HUES6 (cell line): ENCODE measurements at regions not wholly inside any gene's neighbourhood (a gene's known extent, or its start where the extent isn't known, plus 50 kb on each side); places are given as distances from the start of the nearest gene placed in this dataset.

Source experiments
- H3K27ac ChIP-seq: 2 replicates; pipeline ENCODE4 v1.7.0; 2013; ENCODE audit warnings: low read depth, mild to moderate bottlenecking, low read length, inconsistent platforms
- H3K27me3 ChIP-seq: 2 replicates; pipeline ENCODE4 v1.6.1; 2013; ENCODE audit warnings: low read length; ENCODE audit not compliant: control insufficient read depth, insufficient read depth
- H3K36me3 ChIP-seq: 2 replicates; pipeline ENCODE4 v1.6.1; 2013; ENCODE audit warnings: low read length; ENCODE audit not compliant: control insufficient read depth, insufficient read depth
- H3K4me1 ChIP-seq: 2 replicates; pipeline ENCODE4 v1.6.1; 2013; ENCODE audit warnings: low read length; ENCODE audit not compliant: control insufficient read depth, insufficient read depth
- H3K4me3 ChIP-seq: 2 replicates; pipeline ENCODE4 v1.5.1; 2013; ENCODE audit warnings: low read depth, low read length
- H3K9ac ChIP-seq: one replicate; pipeline ENCODE4 v1.6.1; 2013; ENCODE audit warnings: mild to moderate bottlenecking, low read length
- H3K9me3 ChIP-seq: 2 replicates; pipeline ENCODE4 v1.6.1; 2013; ENCODE audit warnings: low read depth, low read length; ENCODE audit not compliant: control insufficient read depth, insufficient read depth

- no peaks in the 10 kb centered on the region for H3K27me3 ChIP-seq
- no peak overlapping the region for H3K9ac ChIP-seq
- no peak overlapping the region for H3K4me3 ChIP-seq
- H3K27ac ChIP-seq, result no peak overlapping the region
- no peaks in the 10 kb centered on the region for H3K9me3 ChIP-seq
- H3K36me3 ChIP-seq, result no peaks in the 10 kb centered on the region
- H3K4me1 ChIP-seq, result no peaks in the 10 kb centered on the region
These were observed 253.7 kb downstream of the TTC6 start for GRCh38 chr14:37848985-37849621.

DNA sequence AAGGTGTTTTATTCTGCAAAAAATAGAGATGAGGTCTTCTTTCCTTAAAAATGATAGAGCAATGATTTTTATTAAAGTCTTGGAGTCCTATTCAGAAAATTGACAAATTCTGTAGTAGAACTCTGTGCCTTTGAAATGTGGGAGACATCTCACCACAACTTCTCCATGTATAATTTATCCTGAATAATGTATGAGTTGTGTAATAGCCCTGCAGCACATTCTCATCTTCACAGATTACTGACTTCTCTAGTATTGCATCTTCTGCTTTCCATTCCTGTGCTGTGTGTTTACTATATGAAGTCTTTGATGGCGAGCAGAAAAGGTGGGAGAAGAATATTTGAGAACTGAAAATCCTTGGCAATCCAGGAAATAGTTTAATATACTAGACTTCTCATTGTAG lies 255.6 kb downstream of the TTC6 start:
- Histone ChIP-seq H3K27ac (no peak overlapping the region), H3K4me1 (no peaks in the 10 kb centered on the region), H3K36me3 (no peaks in the 10 kb centered on the region)

GRCh38 chr14:37855871-37856270 lies 260.4 kb downstream of the TTC6 start:
- Histone ChIP-seq H3K4me1 (no peaks in the 10 kb centered on the region), H3K9ac (no peak overlapping the region), H3K27ac (no peak overlapping the region), H3K27me3 (no peaks in the 10 kb centered on the region), H3K4me3 (no peak overlapping the region), H3K36me3 (no peaks in the 10 kb centered on the region), H3K9me3 (no peaks in the 10 kb centered on the region)

More for the DNA sequence above, 255.6 kb downstream of the TTC6 start:
- Histone ChIP-seq H3K9me3 (no peaks in the 10 kb centered on the region), H3K9ac (no peak overlapping the region), H3K4me3 (no peak overlapping the region), H3K27me3 (no peaks in the 10 kb centered on the region)

DNA sequence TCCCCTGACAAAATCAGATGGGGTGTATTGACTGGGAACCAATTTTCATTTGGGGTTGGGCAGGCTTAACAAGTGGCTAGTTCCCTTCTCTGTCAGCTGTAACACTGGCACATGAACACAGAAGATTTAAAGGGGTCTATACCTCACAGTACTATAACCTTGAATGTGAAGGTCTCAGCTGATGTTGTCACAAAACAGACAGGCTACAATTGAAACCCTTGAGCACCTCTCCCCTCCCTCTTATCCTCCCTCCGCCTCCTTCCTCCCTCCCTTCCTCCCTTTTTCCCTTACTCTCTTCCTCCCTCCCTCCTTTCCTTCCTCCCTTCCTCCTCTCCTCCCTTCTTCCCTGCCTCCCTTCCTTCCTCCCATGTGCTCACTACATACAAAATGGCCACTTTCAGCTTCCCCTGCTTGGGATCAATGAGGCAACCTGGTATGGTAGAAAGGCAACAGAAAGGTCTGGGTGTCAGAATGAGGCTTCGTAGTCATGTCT lies 262.4 kb downstream of the TTC6 start:
- Histone ChIP-seq H3K4me3 (no peak overlapping the region), H3K27ac (no peak overlapping the region), H3K9me3 (no peaks in the 10 kb centered on the region), H3K36me3 (no peaks in the 10 kb centered on the region), H3K4me1 (no peaks in the 10 kb centered on the region), H3K9ac (no peak overlapping the region), H3K27me3 (no peaks in the 10 kb centered on the region)

- Histone ChIP-seq H3K27me3 (no peaks in the 10 kb centered on the region), H3K27ac (no peak overlapping the region), H3K9ac (no peak overlapping the region), H3K4me3 (no peak overlapping the region), H3K36me3 (no peaks in the 10 kb centered on the region), H3K9me3 (no peaks in the 10 kb centered on the region), H3K4me1 (no peaks in the 10 kb centered on the region)
These were observed 263.3 kb downstream of the TTC6 start for GRCh38 chr14:37858733-37859132.

DNA sequence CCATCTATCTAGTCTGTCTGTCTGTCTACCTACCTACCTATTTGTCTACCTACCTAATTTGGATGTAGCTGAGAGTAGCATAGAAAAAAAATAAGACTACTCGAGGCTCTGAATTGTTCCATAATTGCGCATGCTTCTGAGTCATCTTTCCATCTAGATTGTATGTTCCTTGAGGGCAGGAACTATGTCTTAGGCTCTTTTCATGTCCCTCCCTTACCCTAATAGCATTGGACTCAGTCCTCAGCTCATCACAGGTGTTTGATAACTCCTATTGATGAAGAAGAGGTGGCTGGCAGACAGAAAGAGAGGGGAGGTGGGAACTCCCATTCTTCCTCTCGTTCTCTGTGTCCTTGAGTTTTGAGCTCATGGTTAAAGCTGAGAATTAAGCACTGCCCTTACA lies 263.7 kb downstream of the TTC6 start:
- H3K27ac ChIP-seq, result no peak overlapping the region
- H3K36me3 ChIP-seq, result no peaks in the 10 kb centered on the region
- no peak overlapping the region for H3K9ac ChIP-seq
- H3K4me1 ChIP-seq, result no peaks in the 10 kb centered on the region
- H3K9me3 ChIP-seq, result no peaks in the 10 kb centered on the region
- H3K27me3 ChIP-seq, result no peaks in the 10 kb centered on the region
- no peak overlapping the region for H3K4me3 ChIP-seq

DNA sequence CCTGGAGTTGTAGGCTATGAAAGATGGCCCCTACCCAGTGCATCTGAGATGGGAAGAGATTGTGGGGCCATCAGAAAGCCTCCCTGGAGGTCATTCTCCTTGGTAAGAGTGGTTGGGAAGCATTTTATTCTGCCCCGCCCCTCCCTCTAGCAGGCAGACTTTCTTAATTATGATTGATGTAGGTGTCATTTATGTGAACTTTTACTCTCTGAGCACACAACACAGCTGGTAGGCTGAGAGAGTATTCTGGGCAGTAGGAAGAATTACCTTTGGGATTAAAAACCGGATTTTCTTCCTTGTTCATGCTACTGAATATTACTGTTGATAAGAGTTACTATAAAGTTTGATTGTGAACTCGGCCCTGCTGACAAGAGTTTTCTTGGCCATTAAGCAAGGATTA lies 266.8 kb downstream of the TTC6 start:
- H3K27ac ChIP-seq, result no peak overlapping the region
- no peaks in the 10 kb centered on the region for H3K4me1 ChIP-seq
- no peaks in the 10 kb centered on the region for H3K36me3 ChIP-seq
- no peak overlapping the region for H3K9ac ChIP-seq
- no peak overlapping the region for H3K4me3 ChIP-seq
- H3K9me3 ChIP-seq, result no peaks in the 10 kb centered on the region
- H3K27me3 ChIP-seq, result no peaks in the 10 kb centered on the region

- H3K36me3 ChIP-seq, result no peaks in the 10 kb centered on the region
These were observed 268.7 kb downstream of the TTC6 start for GRCh38 chr14:37864128-37864527.

DNA sequence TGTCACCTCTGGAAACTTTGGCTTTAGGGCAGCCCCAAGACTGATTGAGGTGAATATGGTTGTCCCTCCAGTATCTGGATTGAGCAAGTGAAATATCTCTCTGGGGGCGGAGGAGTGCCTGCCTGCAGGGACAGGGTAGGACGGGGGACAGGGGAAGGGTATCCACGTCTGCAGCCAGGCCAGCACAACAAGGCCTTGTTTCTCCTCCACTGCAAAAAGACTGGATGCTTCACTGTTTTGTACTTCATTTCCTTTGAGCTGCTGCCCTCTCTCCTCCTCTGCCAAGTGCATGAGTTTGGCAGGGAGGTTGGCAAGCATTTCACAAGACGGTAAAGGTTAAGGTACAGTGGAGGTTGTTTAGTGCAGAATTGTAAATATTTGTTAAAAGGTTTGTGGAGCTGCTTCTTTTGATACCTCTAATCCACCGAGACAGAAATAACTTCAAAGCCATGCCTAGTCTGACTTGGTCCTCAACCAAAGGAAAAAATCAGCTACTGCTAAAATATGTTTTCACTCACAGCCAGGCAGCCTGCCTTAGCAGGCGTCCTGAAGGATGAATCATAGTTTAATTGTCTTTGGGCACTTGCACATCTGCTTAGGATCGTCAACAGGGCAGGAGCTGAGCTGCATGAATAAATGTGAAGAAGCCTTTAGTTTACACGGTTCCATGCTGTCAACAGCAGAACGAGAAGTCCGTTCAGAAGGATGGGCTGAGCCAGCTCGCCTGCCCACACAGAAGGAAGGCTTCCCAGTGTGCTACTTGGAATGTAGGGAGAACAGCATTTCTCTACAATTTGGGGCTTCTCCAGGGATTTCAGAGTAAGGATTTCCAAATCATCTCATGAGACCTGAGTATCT lies 269.7 kb downstream of the TTC6 start:
- no peak overlapping the region for H3K9ac ChIP-seq
- no peak overlapping the region for H3K4me3 ChIP-seq
- H3K9me3 ChIP-seq, result no peaks in the 10 kb centered on the region
- no peaks in the 10 kb centered on the region for H3K27me3 ChIP-seq
- no peaks in the 10 kb centered on the region for H3K36me3 ChIP-seq
- H3K27ac ChIP-seq, result no peak overlapping the region
- no peaks in the 10 kb centered on the region for H3K4me1 ChIP-seq

More at GRCh38 chr14:37864128-37864527, 268.7 kb downstream of the TTC6 start:
- Histone ChIP-seq H3K9me3 (no peaks in the 10 kb centered on the region), H3K4me1 (no peaks in the 10 kb centered on the region), H3K27ac (no peak overlapping the region), H3K27me3 (no peaks in the 10 kb centered on the region), H3K4me3 (no peak overlapping the region), H3K9ac (no peak overlapping the region)

- Histone ChIP-seq H3K27me3 (no peaks in the 10 kb centered on the region), H3K36me3 (no peaks in the 10 kb centered on the region), H3K4me3 (no peak overlapping the region), H3K4me1 (no peaks in the 10 kb centered on the region), H3K9me3 (no peaks in the 10 kb centered on the region), H3K27ac (no peak overlapping the region), H3K9ac (no peak overlapping the region)
These were observed 270.5 kb downstream of the TTC6 start for GRCh38 chr14:37865719-37866549.
